CD4-positive, alpha-beta T cell treated with Interleukin-2 at 100 ng/mL for 4 hours (primary cell): ENCODE measurements at regions not wholly inside any gene's neighbourhood (a gene's known extent, or its start where the extent isn't known, plus 50 kb on each side); places are given as distances from the start of the nearest gene placed in this dataset.
"Not testable (repeated sequence)": the region's sequence is repeated elsewhere in the genome, so short reads cannot be mapped to it uniquely, and the experiment has no call there.

Source experiments
- DNase-seq: peaks from one replicate; pipeline ENCODE4 v3.0.0-alpha.2; 2020; ENCODE audit warnings: low spot score

GRCh38 chr14:105637345-105637744 is 111.0 kb downstream of the TMEM121 start:
- DNase-seq: not testable (repeated sequence)

GRCh38 chr14:105639969-105640931 is 113.9 kb downstream of the TMEM121 start:
- DNase-seq: not testable (repeated sequence)

GRCh38 chr14:105641075-105641937 is 114.9 kb downstream of the TMEM121 start:
- no peak for DNase-seq

GRCh38 chr14:105641951-105642350 is 115.6 kb downstream of the TMEM121 start:
- not testable (repeated sequence) for DNase-seq

- DNase-seq: not testable (repeated sequence)
Observed at GRCh38 chr14:105642486-105642885, 116.1 kb downstream of the TMEM121 start.

GRCh38 chr14:105643406-105644052 is 117.1 kb downstream of the TMEM121 start:
- not testable (repeated sequence) for DNase-seq

- DNase-seq: not testable (repeated sequence)
Observed at GRCh38 chr14:105644053-105644435, 117.7 kb downstream of the TMEM121 start.

- DNase-seq: not testable (repeated sequence)
Observed at GRCh38 chr14:105644457-105644856, 118.1 kb downstream of the TMEM121 start.

GRCh38 chr14:105644891-105645290 is 118.5 kb downstream of the TMEM121 start:
- not testable (repeated sequence) for DNase-seq

- DNase-seq: not testable (repeated sequence)
Observed at GRCh38 chr14:105645389-105645788, 119.0 kb downstream of the TMEM121 start.

- DNase-seq: no peak
Observed at GRCh38 chr14:105646175-105646574, 119.8 kb downstream of the TMEM121 start.

- DNase-seq: not testable (repeated sequence)
Observed at GRCh38 chr14:105646711-105647281, 120.4 kb downstream of the TMEM121 start.

GRCh38 chr14:105647426-105647783 is 121.0 kb downstream of the TMEM121 start:
- DNase-seq: not testable (repeated sequence)

- DNase-seq: no peak
Observed at GRCh38 chr14:105647784-105648608, 121.6 kb downstream of the TMEM121 start.

- DNase-seq: not testable (repeated sequence)
Observed at GRCh38 chr14:105648609-105649535, 122.5 kb downstream of the TMEM121 start.

- not testable (repeated sequence) for DNase-seq
Observed at GRCh38 chr14:105652317-105652716, 125.9 kb downstream of the TMEM121 start.

- DNase-seq: not testable (repeated sequence)
Observed at GRCh38 chr14:105653921-105654320, 127.5 kb downstream of the TMEM121 start.

- DNase-seq: not testable (repeated sequence)
Observed at GRCh38 chr14:105659255-105659654, 132.9 kb downstream of the TMEM121 start.

- no peak for DNase-seq
Observed at GRCh38 chr14:105659935-105660527, 133.6 kb downstream of the TMEM121 start.
